HCT116 (cell line): ENCODE measurements at regions not wholly inside any gene's neighbourhood (a gene's known extent, or its start where the extent isn't known, plus 50 kb on each side); places are given as distances from the start of the nearest gene placed in this dataset.
A peak's percentile ranks its signal among the peaks of the same experiment; 100 is the strongest.

Experiments
- ATAC-seq: fragments of 200-7000 bp; cut with Tn5 transposase; 2 replicates; pipeline ENCODE4 v1.9.1; 2020; ENCODE audit warnings: mild to moderate bottlenecking, moderate library complexity
- BruUV-seq: library from RNA; stranded (reverse); fragments of 400-500 nt; replicated peaks from 2 replicates; lab custom pipeline; 2021; lab: Mats Ljungman, UMichigan
- CTCF ChIA-PET: fragments of 300-600 bp; sonication (Branson Sonifier 250); formaldehyde crosslinking; loops from one replicate; lab custom pipeline; 2021; ENCODE audit warnings: antibody characterized with exemption; lab: Charles Lee
- POLR2A ChIA-PET: fragments of 300-600, 350-600 bp; sonication (Branson Sonifier 250); formaldehyde crosslinking; loops from one replicate; lab custom pipeline; 2021; ENCODE audit warnings: antibody characterized with exemption; lab: Charles Lee
- RAD21 ChIA-PET, 2 experiments: fragments of 300-600 bp; sonication (Branson Sonifier 250); formaldehyde crosslinking; loops; one replicate each; lab custom pipeline; 2023; ENCODE audit warnings: low total read pairs in 2 of 2; ENCODE audit not compliant: uncharacterized antibody in 2 of 2, unreplicated experiment in 2 of 2, low non-redundant PET in 1 of 2; lab: Charles Lee
- DNase-seq: peaks from one replicate; pipeline ENCODE4 v3.0.0-alpha.2; 2010; ENCODE audit warnings: low read depth, low spot score
- H2AFZ ChIP-seq: fragments of 200-600 bp; shearing (Covaris generic), sonication (generic); 2 replicates; pipeline ENCODE4 v1.6.1; 2017; ENCODE audit warnings: low read depth, mixed run types, mixed read lengths, antibody characterized with exemption, low read length; ENCODE audit not compliant: poor library complexity, severe bottlenecking
- H3K27ac ChIP-seq: 2 replicates; pipeline ENCODE4 v1.5.1; 2012; ENCODE audit warnings: low read depth, low read length
- H3K27me3 ChIP-seq: fragments of 200-600 bp; sonication (generic); 2 replicates; pipeline ENCODE4 v1.6.1; 2016; ENCODE audit warnings: mixed run types, low read length, mixed read lengths; ENCODE audit not compliant: insufficient read depth
- H3K36me3 ChIP-seq, 2 experiments: fragments of 200-500 bp in 1 of 2; fragments of 200-600 bp in 1 of 2; sonication (Bioruptor generic) in 1 of 2; sonication (generic) in 1 of 2; 2 replicates each; pipeline versions ENCODE4 v1.5.1 to v1.6.1; 2014 to 2016; ENCODE audit warnings: low read length in 2 of 2, inconsistent platforms in 1 of 2, mixed read lengths in 1 of 2, mixed run types in 1 of 2; ENCODE audit not compliant: insufficient read depth in 2 of 2, control insufficient read depth in 1 of 2
- H3K4me1 ChIP-seq, 2 experiments: fragments of 200-600 bp in 1 of 2; sonication (generic) in 1 of 2; 2 replicates each; pipeline versions ENCODE4 v1.5.1 to v1.6.1; 2012 to 2017; ENCODE audit warnings: low read length in 2 of 2, inconsistent platforms in 1 of 2, mild to moderate bottlenecking in 1 of 2, mixed read lengths in 1 of 2, mixed run types in 1 of 2, moderate library complexity in 1 of 2; ENCODE audit not compliant: insufficient read depth in 2 of 2, control insufficient read depth in 1 of 2
- H3K4me2 ChIP-seq: fragments of 200-600 bp; sonication (generic); 2 replicates; pipeline ENCODE4 v1.6.1; 2017; ENCODE audit warnings: mixed run types, low read length, mixed read lengths
- H3K4me3 ChIP-seq, 2 experiments: fragments of 200-600 bp in 1 of 2; sonication (generic) in 1 of 2; replicated peaks in 1 of 2; 2 replicates each; pipeline ENCODE4 v1.5.1; 2011 to 2016; ENCODE audit warnings: low read length in 2 of 2, control low read depth in 1 of 2, low read depth in 1 of 2, mild to moderate bottlenecking in 1 of 2, mixed read lengths in 1 of 2, mixed run types in 1 of 2
- H3K79me2 ChIP-seq: fragments of 200-600 bp; sonication (generic); 2 replicates; pipeline ENCODE4 v1.6.1; 2017; ENCODE audit warnings: mild to moderate bottlenecking, mixed run types, low read length, moderate library complexity, mixed read lengths; ENCODE audit not compliant: insufficient read depth
- H3K9ac ChIP-seq: fragments of 200-600 bp; sonication (generic); 2 replicates; pipeline ENCODE4 v1.6.1; 2016; ENCODE audit warnings: low read length, mixed read lengths
- H3K9me2 ChIP-seq: fragments of 200-600 bp; sonication (generic), shearing (Covaris generic); 2 replicates; pipeline ENCODE4 v1.6.1; 2017; ENCODE audit warnings: mixed run types, mild to moderate bottlenecking, moderate library complexity; ENCODE audit not compliant: insufficient read depth
- H3K9me3 ChIP-seq, 2 experiments: fragments of 200-500 bp in 1 of 2; fragments of 200-600 bp in 1 of 2; sonication (Bioruptor generic) in 1 of 2; sonication (generic) in 1 of 2; 2 replicates each; pipeline ENCODE4 v1.6.1; 2014 to 2017; ENCODE audit warnings: low read length in 2 of 2, mixed read lengths in 2 of 2, inconsistent platforms in 1 of 2, low read depth in 1 of 2, mild to moderate bottlenecking in 1 of 2, mixed run types in 1 of 2, moderate library complexity in 1 of 2; ENCODE audit not compliant: control insufficient read depth in 1 of 2, insufficient read depth in 1 of 2
- H4K20me1 ChIP-seq: fragments of 200-600 bp; sonication (generic), shearing (Covaris generic); 2 replicates; pipeline ENCODE4 v1.6.1; 2017; ENCODE audit warnings: mixed run types, mild to moderate bottlenecking, moderate library complexity; ENCODE audit not compliant: insufficient read depth
- CBX3 ChIP-seq: IDR thresholded peaks from 2 replicates; pipeline ENCODE4 v1.6.1; 2012; ENCODE audit warnings: low read depth
- CEBPB ChIP-seq: IDR thresholded peaks from 2 replicates; pipeline ENCODE4 v1.6.1; 2012; ENCODE audit warnings: low read depth
- EGR1 ChIP-seq: IDR thresholded peaks from 2 replicates; pipeline ENCODE4 v1.6.1; 2012; ENCODE audit warnings: low read depth
- ELF1 ChIP-seq: IDR thresholded peaks from 2 replicates; pipeline ENCODE4 v1.6.1; 2012; ENCODE audit warnings: low read depth, borderline replicate concordance
- EZH2 ChIP-seq: fragments of 200-600 bp; sonication (generic); IDR thresholded peaks from 2 replicates; pipeline ENCODE4 v1.6.1; 2017; ENCODE audit warnings: antibody characterized with exemption, mixed run types
- EZH2phosphoT487 ChIP-seq: fragments of 200-600 bp; IDR thresholded peaks from 2 replicates; pipeline ENCODE4 v1.6.1; 2018; ENCODE audit warnings: antibody characterized with exemption, borderline replicate concordance
- FOSL1 ChIP-seq: IDR thresholded peaks from 2 replicates; pipeline ENCODE4 v1.6.1; 2012; ENCODE audit warnings: low read depth
- JUND ChIP-seq: IDR thresholded peaks from 2 replicates; pipeline ENCODE4 v1.6.1; 2012
- RAD21 ChIP-seq: IDR thresholded peaks from 2 replicates; pipeline ENCODE4 v1.6.1; 2012; ENCODE audit warnings: low read depth, mild to moderate bottlenecking
- SIN3A ChIP-seq: IDR thresholded peaks from 2 replicates; pipeline ENCODE4 v1.6.1; 2012; ENCODE audit warnings: low read depth
- SRF ChIP-seq: IDR thresholded peaks from 2 replicates; pipeline ENCODE4 v1.6.1; 2012; ENCODE audit warnings: low read depth
- TCF7L2 ChIP-seq: IDR thresholded peaks from 2 replicates; pipeline ENCODE4 v1.7.0; 2011; ENCODE audit warnings: borderline replicate concordance, inconsistent platforms; ENCODE audit not compliant: insufficient read depth, insufficient read length; ENCODE audit errors: extremely low read depth
- YY1 ChIP-seq: IDR thresholded peaks from 2 replicates; pipeline ENCODE4 v1.6.1; 2011; ENCODE audit warnings: low read length, low read depth, moderate library complexity, mild to moderate bottlenecking; ENCODE audit not compliant: insufficient replicate concordance; ENCODE audit errors: extremely low read depth
- ZNF274 ChIP-seq: fragments of 200-500 bp; sonication (Bioruptor generic); IDR thresholded peaks from 2 replicates; pipeline ENCODE4 v1.6.1; 2014; ENCODE audit warnings: mild to moderate bottlenecking, low read depth, low read length, inconsistent platforms
- intact Hi-C: fragments of 100-400 bp; cut with micrococcal nuclease; formaldehyde crosslinking; loops from 2 replicates; pipeline ENCODE4 v1.10.0; 2022
- TF ChIP-seq, protein P1 (sequence below), 3 experiments: fragments of 200-600 bp in 1 of 3; sonication (generic) in 1 of 3; IDR thresholded peaks in 2 of 3; conservative IDR thresholded peaks in 1 of 3; 2 replicates each; pipeline ENCODE4 v1.5.1; 2012 to 2017; ENCODE audit warnings: low read depth in 2 of 3, low read length in 2 of 3, antibody characterized with exemption in 1 of 3, borderline replicate concordance in 1 of 3, control low read depth in 1 of 3, mild to moderate bottlenecking in 1 of 3, mixed read lengths in 1 of 3, mixed run types in 1 of 3, moderate library complexity in 1 of 3; ENCODE audit not compliant: insufficient read depth in 1 of 3
- TF ChIP-seq, protein P2 (sequence below): IDR thresholded peaks from 2 replicates; pipeline ENCODE4 v1.6.1; 2012
- TF ChIP-seq, protein P3 (sequence below): IDR thresholded peaks from 2 replicates; pipeline ENCODE4 v1.6.1; 2011; ENCODE audit warnings: mild to moderate bottlenecking, low read length, moderate library complexity; ENCODE audit not compliant: insufficient replicate concordance; ENCODE audit errors: extremely low read depth
- TF ChIP-seq, protein P4 (sequence below): IDR thresholded peaks from 2 replicates; pipeline ENCODE4 v1.6.1; 2012

DNA sequence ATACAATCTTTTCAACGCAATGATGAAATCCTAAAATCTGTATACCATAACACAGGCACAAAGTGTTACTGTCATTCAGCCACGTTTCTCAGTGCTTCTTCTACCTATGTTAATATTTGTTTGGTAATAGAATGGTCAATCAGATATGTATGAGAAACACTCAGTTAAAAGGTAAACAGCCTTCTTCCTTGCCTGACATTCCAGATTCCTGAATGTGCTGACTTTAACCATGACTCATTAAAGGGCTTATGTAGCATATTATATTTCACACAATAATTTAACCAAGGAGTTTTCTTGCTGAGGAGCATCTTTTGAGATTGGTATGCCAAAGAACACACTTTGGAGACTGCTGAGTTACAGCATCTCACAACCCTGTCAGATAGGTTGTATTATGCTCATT lies 187.6 kb downstream of the CETN3 start:
- peaks cover 0 to 8% of the 10 kb centered on the region in 2 experiments; a peak in 2 of 4 replicates for H3K4me1 ChIP-seq
- H3K9me3 ChIP-seq: no peaks in the 10 kb centered on the region
- DNase-seq (no peak), ATAC-seq (no peak)
- no peak overlapping the region for H3K9ac ChIP-seq
- H3K27ac ChIP-seq: no peak overlapping the region
- POLR2A ChIA-PET: no interaction called here
- no peak overlapping the region for H2AFZ ChIP-seq
- no TSS peak for BruUV-seq
- H3K79me2 ChIP-seq: no peaks in the 10 kb centered on the region
- H3K4me2 ChIP-seq: 0 out of 2 replicates have a peak overlapping the region, but pooled peaks have one; percentile 7
- H3K9me2 ChIP-seq: no peaks in the 10 kb centered on the region
- TF ChIP-seq JUND: no peak
- no peak for TF ChIP-seq ELF1
- TF ChIP-seq TCF7L2: no peak
- no peak for TF ChIP-seq ZNF274
- TF ChIP-seq YY1: no peak
- TF ChIP-seq EGR1: no peak
- TF ChIP-seq, protein P1, sequence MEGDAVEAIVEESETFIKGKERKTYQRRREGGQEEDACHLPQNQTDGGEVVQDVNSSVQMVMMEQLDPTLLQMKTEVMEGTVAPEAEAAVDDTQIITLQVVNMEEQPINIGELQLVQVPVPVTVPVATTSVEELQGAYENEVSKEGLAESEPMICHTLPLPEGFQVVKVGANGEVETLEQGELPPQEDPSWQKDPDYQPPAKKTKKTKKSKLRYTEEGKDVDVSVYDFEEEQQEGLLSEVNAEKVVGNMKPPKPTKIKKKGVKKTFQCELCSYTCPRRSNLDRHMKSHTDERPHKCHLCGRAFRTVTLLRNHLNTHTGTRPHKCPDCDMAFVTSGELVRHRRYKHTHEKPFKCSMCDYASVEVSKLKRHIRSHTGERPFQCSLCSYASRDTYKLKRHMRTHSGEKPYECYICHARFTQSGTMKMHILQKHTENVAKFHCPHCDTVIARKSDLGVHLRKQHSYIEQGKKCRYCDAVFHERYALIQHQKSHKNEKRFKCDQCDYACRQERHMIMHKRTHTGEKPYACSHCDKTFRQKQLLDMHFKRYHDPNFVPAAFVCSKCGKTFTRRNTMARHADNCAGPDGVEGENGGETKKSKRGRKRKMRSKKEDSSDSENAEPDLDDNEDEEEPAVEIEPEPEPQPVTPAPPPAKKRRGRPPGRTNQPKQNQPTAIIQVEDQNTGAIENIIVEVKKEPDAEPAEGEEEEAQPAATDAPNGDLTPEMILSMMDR (IDR thresholded peaks at IDR 0.05 in 2 of 3, conservative IDR thresholded peaks at IDR 0.05 in 1 of 3; ENCODE audit: borderline replicate concordance in 1 of 3, insufficient read depth in 1 of 3, low read depth in 2 of 3, low read length in 2 of 3): no peak
- TF ChIP-seq EZH2: no peak
- no peak for TF ChIP-seq FOSL1
- TF ChIP-seq, protein P2, sequence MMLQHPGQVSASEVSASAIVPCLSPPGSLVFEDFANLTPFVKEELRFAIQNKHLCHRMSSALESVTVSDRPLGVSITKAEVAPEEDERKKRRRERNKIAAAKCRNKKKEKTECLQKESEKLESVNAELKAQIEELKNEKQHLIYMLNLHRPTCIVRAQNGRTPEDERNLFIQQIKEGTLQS: no peak
- no peak for TF ChIP-seq CEBPB
- no peak for TF ChIP-seq SRF
- TF ChIP-seq, protein P3, sequence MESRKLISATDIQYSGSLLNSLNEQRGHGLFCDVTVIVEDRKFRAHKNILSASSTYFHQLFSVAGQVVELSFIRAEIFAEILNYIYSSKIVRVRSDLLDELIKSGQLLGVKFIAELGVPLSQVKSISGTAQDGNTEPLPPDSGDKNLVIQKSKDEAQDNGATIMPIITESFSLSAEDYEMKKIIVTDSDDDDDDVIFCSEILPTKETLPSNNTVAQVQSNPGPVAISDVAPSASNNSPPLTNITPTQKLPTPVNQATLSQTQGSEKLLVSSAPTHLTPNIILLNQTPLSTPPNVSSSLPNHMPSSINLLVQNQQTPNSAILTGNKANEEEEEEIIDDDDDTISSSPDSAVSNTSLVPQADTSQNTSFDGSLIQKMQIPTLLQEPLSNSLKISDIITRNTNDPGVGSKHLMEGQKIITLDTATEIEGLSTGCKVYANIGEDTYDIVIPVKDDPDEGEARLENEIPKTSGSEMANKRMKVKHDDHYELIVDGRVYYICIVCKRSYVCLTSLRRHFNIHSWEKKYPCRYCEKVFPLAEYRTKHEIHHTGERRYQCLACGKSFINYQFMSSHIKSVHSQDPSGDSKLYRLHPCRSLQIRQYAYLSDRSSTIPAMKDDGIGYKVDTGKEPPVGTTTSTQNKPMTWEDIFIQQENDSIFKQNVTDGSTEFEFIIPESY: no peak
- no peak for TF ChIP-seq EZH2phosphoT487
- TF ChIP-seq, protein P4, sequence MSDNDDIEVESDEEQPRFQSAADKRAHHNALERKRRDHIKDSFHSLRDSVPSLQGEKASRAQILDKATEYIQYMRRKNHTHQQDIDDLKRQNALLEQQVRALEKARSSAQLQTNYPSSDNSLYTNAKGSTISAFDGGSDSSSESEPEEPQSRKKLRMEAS: no peak
- TF ChIP-seq SIN3A: no peak
- TF ChIP-seq CBX3: no peak
- no peak for TF ChIP-seq RAD21
- TF ChIP-seq, all 23 proteins: peak for 0
- H3K36me3 ChIP-seq: no peaks in the 10 kb centered on the region
- ChIA-PET CTCF (no interaction called here), RAD21 (no interaction called here)
- intact Hi-C loops: no loop called here
- no peak overlapping the region for H3K4me3 ChIP-seq
- H4K20me1 ChIP-seq: no peaks in the 10 kb centered on the region
- H3K27me3 ChIP-seq: no peaks in the 10 kb centered on the region
